Activated T-cell treated with anti-CD3 and anti-CD28 coated beads, Interleukin-2, amount 50 U/mL, for 72 hours (primary cell): ENCODE measurements at regions not wholly inside any gene's neighbourhood (a gene's known extent, or its start where the extent isn't known, plus 50 kb on each side); places are given as distances from the start of the nearest gene placed in this dataset.
"Not testable (repeated sequence)": the region's sequence is repeated elsewhere in the genome, so short reads cannot be mapped to it uniquely, and the experiment has no call there.

Experiments
- ATAC-seq, 2 donors: fragments of 150-1000 bp; cut with Tn5 transposase; replicated peaks in 1 of 2; 2 replicates each; pipeline ENCODE4 v1.10.0; 2021; ENCODE audit warnings: moderate library complexity in 2 of 2, mild to moderate bottlenecking in 1 of 2
- DNase-seq, 2 donors: peaks; one replicate each; pipeline ENCODE4 v3.0.0; 2021 to 2022; ENCODE audit warnings: mixed read lengths in 1 of 2
- H3K27ac Mint-ChIP-seq: one replicate; pipeline ENCODE4 v1.8.0; 2022; ENCODE audit warnings: mild to moderate bottlenecking, moderate library complexity, mixed read lengths
- H3K27me3 Mint-ChIP-seq: one replicate; pipeline ENCODE4 v1.8.0; 2022; ENCODE audit warnings: low read depth, mixed read lengths
- H3K36me3 Mint-ChIP-seq, 2 donors: one replicate each; pipeline ENCODE4 v1.8.0; 2022; ENCODE audit warnings: mixed read lengths in 2 of 2, mild to moderate bottlenecking in 1 of 2; ENCODE audit not compliant: insufficient read depth in 2 of 2
- H3K4me1 Mint-ChIP-seq: one replicate; pipeline ENCODE4 v1.8.0; 2022; ENCODE audit warnings: low read depth, mixed read lengths
- H3K4me3 Mint-ChIP-seq, 2 donors: one replicate each; pipeline ENCODE4 v1.8.0; 2022; ENCODE audit warnings: mild to moderate bottlenecking in 2 of 2, mixed read lengths in 2 of 2, moderate library complexity in 2 of 2
- H3K9me3 Mint-ChIP-seq, 2 donors: one replicate each; pipeline ENCODE4 v1.8.0; 2022; ENCODE audit warnings: mixed read lengths in 2 of 2

GRCh38 chr9:85359161-85359560 lies 382.6 kb downstream of the AGTPBP1 start:
- H3K27me3 Mint-ChIP-seq, result no peaks in the 10 kb centered on the region
- no peaks in the 10 kb centered on the region for H3K36me3 Mint-ChIP-seq
- no peak for ATAC-seq
- peaks cover 0 to 5% of the 10 kb centered on the region in 2 donors for H3K9me3 Mint-ChIP-seq
- H3K4me1 Mint-ChIP-seq, result no peaks in the 10 kb centered on the region
- DNase-seq, result no peak
- no peak overlapping the region for H3K4me3 Mint-ChIP-seq
- H3K27ac Mint-ChIP-seq, result no peak overlapping the region

- no peak for ATAC-seq
- H3K4me1 Mint-ChIP-seq, result no peaks in the 10 kb centered on the region
- no peaks in the 10 kb centered on the region for H3K36me3 Mint-ChIP-seq
- no peaks in the 10 kb centered on the region for H3K27me3 Mint-ChIP-seq
- H3K4me3 Mint-ChIP-seq, result no peak overlapping the region
- H3K27ac Mint-ChIP-seq, result no peak overlapping the region
- H3K9me3 Mint-ChIP-seq, result peaks cover 0 to 2% of the 10 kb centered on the region in 2 donors
- DNase-seq, result no peak
Measured at GRCh38 chr9:85349046-85349445, 392.7 kb downstream of the AGTPBP1 start.

- no peak overlapping the region for H3K27ac Mint-ChIP-seq
- H3K4me1 Mint-ChIP-seq, result no peaks in the 10 kb centered on the region
- H3K9me3 Mint-ChIP-seq, result peaks cover 0 to 2% of the 10 kb centered on the region in 2 donors
- H3K36me3 Mint-ChIP-seq, result no peaks in the 10 kb centered on the region
- H3K4me3 Mint-ChIP-seq, result no peak overlapping the region
- ATAC-seq (no peak), DNase-seq (no peak)
- H3K27me3 Mint-ChIP-seq, result peaks cover 7% of the 10 kb centered on the region
Measured at GRCh38 chr9:85347541-85347940, 394.2 kb downstream of the AGTPBP1 start.

GRCh38 chr9:85344901-85345300 lies 396.9 kb downstream of the AGTPBP1 start:
- DNase-seq (no peak), ATAC-seq (no peak)
- Mint-ChIP-seq H3K4me1 (no peaks in the 10 kb centered on the region), H3K36me3 (no peaks in the 10 kb centered on the region), H3K9me3 (peaks cover 0 to 2% of the 10 kb centered on the region in 2 donors), H3K27me3 (peaks cover 7% of the 10 kb centered on the region), H3K27ac (no peak overlapping the region), H3K4me3 (no peak overlapping the region)

DNA sequence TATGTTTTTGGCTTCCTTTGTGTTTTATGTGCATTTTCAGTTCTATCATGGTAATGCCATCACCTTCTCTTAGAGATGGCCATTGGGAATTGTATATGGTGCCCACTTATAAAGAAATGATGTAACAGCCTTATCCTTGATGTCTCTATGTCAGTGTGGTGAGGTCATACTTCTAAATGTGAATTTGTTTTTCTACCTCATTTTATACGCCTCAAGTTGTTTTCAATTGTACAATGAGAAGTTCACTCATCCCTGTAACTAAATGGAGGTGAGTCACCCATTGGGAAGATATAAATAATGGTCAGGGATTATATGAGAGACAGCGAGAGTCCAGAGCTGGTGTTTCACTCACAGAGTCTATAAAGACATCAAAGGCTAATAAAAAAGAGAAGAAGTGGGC lies 402.4 kb downstream of the AGTPBP1 start:
- Mint-ChIP-seq H3K4me1 (no peaks in the 10 kb centered on the region), H3K9me3 (peaks cover 0 to 2% of the 10 kb centered on the region in 2 donors), H3K27ac (no peak overlapping the region), H3K27me3 (peaks cover 7% of the 10 kb centered on the region), H3K36me3 (no peaks in the 10 kb centered on the region), H3K4me3 (no peak overlapping the region)
- DNase-seq (no peak), ATAC-seq (no peak)

DNA sequence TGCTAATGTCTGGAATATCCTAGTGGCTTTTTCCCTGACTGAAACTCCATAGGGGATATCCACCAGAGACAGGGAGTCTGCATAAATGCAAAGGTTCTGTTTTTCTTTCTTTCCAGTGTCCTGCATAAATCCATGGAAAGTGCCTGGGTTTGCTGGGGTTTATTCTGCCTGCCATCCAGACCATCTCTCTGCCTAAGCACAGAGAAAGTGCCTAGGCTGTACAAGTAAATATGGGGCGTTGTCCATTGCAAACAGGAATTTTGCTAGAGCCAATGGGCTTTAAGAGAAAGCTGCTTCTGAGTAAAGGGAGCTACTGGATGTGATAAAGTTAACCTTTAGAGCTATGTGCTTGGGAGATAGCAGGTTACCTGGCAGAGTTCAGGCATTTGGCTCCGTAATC lies 407.5 kb downstream of the AGTPBP1 start:
- Mint-ChIP-seq H3K36me3 (no peaks in the 10 kb centered on the region), H3K9me3 (no peaks in the 10 kb centered on the region), H3K27me3 (no peaks in the 10 kb centered on the region), H3K4me3 (no peak overlapping the region), H3K4me1 (no peaks in the 10 kb centered on the region), H3K27ac (no peak overlapping the region)
- ATAC-seq (no peak), DNase-seq (no peak)

DNA sequence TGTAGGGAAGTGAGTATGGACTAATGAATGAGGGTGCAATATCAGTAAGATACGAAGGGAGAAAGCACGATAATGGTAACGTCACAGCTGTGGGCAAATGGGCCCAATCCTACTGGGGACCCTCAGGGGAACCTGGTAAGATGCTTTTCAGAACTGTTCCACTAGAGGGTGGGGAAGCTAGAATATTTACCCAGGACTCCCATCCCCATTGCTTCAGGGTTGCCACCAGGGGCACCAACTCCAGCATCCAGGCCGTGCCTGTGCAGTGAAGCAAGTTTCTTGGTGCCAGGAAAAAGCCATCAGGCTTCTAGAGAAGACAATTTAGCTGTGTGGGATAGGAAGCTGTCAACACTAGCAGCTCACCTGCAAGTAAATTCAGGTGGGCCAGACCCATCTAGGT lies 409.3 kb downstream of the AGTPBP1 start:
- Mint-ChIP-seq H3K27me3 (no peaks in the 10 kb centered on the region), H3K9me3 (no peaks in the 10 kb centered on the region), H3K27ac (no peak overlapping the region), H3K36me3 (no peaks in the 10 kb centered on the region), H3K4me3 (no peak overlapping the region), H3K4me1 (no peaks in the 10 kb centered on the region)
- ATAC-seq, result no peak
- DNase-seq, result no peak

DNA sequence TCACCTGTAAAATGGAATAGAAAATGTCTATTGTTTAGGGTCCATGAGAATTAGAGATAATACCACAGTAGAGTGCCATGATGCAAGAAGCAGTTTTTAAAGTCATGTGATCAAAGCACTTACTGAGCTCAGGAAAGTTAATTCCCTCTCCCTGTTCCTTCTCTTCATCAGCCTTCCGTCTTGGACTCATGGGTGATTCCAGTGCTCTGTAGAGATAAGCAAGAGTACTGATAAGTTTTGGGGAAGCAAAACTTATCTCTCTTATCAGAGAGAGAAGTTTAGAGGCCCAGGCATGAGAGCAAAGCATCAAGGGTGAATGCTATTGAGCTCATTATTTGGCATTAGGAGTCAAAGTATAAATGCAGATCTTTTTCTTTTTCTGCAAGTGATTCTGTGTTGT lies 410.1 kb downstream of the AGTPBP1 start:
- DNase-seq (no peak), ATAC-seq (no peak)
- Mint-ChIP-seq H3K27ac (no peak overlapping the region), H3K4me1 (no peaks in the 10 kb centered on the region), H3K36me3 (no peaks in the 10 kb centered on the region), H3K9me3 (peaks cover 0 to 1% of the 10 kb centered on the region in 2 donors), H3K4me3 (no peak overlapping the region), H3K27me3 (no peaks in the 10 kb centered on the region)

DNA sequence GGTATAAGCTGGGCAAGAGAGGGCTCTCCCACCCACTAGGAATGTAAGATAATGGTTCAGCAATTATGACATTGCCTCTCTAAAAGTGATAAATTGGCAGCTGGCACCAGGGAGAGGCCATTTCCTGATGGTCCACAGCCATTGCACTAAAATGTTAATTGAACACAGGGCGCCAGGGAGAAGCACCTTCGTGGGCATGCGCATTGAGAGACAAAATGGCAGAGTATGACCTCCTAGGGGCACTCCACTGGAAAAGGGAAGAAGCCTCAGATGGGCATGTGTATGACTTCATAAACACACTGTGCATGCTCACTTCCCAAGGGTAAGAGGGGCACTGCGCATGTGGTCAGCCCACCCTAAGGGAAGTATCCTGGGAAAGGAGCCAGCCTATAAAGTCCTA lies 419.2 kb downstream of the AGTPBP1 start:
- Mint-ChIP-seq H3K9me3 (peaks cover 2 to 12% of the 10 kb centered on the region in 2 donors), H3K4me3 (no peak overlapping the region), H3K36me3 (no peaks in the 10 kb centered on the region), H3K27me3 (no peaks in the 10 kb centered on the region), H3K4me1 (no peaks in the 10 kb centered on the region), H3K27ac (no peak overlapping the region)
- ATAC-seq, result no peak
- no peak for DNase-seq

DNA sequence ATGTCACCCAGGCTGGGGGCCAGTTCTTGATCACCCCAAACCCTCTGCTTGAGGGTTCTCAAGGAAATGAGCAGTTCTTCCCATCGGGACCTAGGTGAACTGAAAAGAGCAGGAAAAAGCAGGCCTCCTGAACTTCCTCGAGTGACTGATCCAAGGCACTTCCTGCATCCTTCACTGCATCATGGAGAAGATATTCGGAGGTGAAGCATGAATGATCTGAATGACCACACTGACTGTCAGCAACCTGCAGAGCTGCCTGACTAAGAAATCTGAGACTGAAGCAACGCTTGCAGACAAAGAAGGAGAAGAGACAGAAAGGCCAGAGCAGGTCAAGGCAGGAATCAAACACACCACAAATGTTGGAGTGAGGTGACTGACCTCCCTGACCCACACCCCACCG lies 420.2 kb downstream of the AGTPBP1 start:
- peaks cover 2 to 11% of the 10 kb centered on the region in 2 donors for H3K9me3 Mint-ChIP-seq
- no peaks in the 10 kb centered on the region for H3K27me3 Mint-ChIP-seq
- DNase-seq, result no peak
- H3K27ac Mint-ChIP-seq, result no peak overlapping the region
- no peak overlapping the region for H3K4me3 Mint-ChIP-seq
- no peaks in the 10 kb centered on the region for H3K4me1 Mint-ChIP-seq
- no peak for ATAC-seq
- H3K36me3 Mint-ChIP-seq, result no peaks in the 10 kb centered on the region

DNA sequence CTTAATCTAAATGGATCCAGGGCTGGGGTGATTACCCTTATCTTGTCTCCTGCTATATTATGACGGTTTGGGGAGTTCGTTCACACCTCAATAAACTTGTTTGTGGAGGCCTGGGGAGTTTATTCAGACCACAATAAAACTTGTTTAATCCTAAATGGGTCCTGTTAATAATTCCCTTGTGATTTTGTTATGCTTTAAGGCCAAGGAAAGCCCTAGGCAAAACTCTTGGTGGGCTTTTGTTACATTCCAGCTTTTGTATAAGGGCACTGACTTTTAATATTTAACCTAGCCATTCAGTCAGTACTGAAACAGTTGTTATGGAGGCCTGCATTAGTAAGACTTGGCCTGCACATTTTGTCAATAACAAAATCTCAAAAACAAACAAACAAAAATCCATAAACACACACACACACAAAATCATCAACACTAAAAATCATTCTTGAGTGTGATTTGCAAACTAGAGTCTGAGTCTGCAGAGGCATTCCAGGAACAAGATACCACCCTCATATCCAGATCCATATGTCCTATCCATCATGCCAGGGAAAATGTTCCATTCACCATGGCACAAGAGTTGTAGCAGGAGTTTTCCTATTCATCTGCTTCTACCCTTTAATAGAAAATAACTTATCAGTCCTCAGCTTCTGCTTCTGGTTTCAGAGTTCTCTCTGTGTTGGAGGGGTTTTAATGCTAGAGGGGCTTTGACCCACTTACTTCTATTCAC lies 421.7 kb downstream of the AGTPBP1 start:
- no peak overlapping the region for H3K4me3 Mint-ChIP-seq
- H3K9me3 Mint-ChIP-seq, result peaks cover 0 to 4% of the 10 kb centered on the region in 2 donors
- H3K27me3 Mint-ChIP-seq, result no peaks in the 10 kb centered on the region
- DNase-seq (no peak), ATAC-seq (no peak)
- no peak overlapping the region for H3K27ac Mint-ChIP-seq
- H3K4me1 Mint-ChIP-seq, result no peaks in the 10 kb centered on the region
- H3K36me3 Mint-ChIP-seq, result no peaks in the 10 kb centered on the region

DNA sequence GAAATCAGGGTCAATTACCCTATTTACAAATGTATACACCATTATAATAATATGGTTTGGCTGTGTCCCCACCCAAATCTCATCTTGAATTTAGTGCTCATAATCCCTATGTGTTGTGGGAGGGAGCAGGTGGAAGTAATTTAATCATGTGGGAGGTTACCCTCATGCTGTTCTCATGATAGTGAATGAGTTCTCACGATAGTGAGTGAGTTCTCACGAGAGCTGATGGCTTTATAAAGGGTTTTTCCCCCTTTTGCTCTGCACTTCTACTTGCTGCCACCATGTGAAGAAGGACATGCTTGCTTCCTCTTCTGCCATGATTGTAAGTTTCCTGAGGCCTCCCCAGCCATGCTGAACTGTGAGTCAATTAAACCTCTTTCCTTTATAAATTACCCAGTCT lies 426.2 kb downstream of the AGTPBP1 start:
- H3K27ac Mint-ChIP-seq, DNase-seq, H3K27me3 Mint-ChIP-seq, H3K4me1 Mint-ChIP-seq, H3K4me3 Mint-ChIP-seq, ATAC-seq, H3K36me3 Mint-ChIP-seq: not testable (repeated sequence)
- H3K9me3 Mint-ChIP-seq, result peaks cover 7 to 12% of the 10 kb centered on the region in 2 donors

DNA sequence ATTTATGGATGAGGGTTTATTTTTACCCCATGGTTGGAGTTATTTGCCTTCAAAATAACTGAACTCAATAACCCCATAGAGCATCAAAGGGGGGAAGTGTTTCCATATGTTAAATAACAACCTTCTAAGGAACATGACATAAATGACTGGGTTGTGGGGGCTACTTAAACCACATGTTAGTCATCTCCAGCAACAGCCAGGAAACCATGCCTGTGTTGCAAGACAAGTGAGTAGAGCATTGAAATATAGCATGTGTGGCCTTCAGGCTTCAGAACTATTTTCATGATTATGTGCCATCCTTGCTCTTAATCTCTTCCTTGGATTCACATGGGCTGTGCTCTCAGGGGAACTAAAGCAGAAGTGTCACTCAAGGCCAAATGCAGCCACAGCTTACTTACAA lies 431.2 kb downstream of the AGTPBP1 start:
- ATAC-seq (peak in 1 of 2 donors; percentile 39), DNase-seq (no peak)
- H3K4me3 Mint-ChIP-seq, result no peak overlapping the region
- no peaks in the 10 kb centered on the region for H3K27me3 Mint-ChIP-seq
- no peaks in the 10 kb centered on the region for H3K4me1 Mint-ChIP-seq
- peaks cover 6 to 15% of the 10 kb centered on the region in 2 donors for H3K9me3 Mint-ChIP-seq
- no peak overlapping the region for H3K27ac Mint-ChIP-seq
- H3K36me3 Mint-ChIP-seq, result peaks cover 2 to 3% of the 10 kb centered on the region in 2 donors

DNA sequence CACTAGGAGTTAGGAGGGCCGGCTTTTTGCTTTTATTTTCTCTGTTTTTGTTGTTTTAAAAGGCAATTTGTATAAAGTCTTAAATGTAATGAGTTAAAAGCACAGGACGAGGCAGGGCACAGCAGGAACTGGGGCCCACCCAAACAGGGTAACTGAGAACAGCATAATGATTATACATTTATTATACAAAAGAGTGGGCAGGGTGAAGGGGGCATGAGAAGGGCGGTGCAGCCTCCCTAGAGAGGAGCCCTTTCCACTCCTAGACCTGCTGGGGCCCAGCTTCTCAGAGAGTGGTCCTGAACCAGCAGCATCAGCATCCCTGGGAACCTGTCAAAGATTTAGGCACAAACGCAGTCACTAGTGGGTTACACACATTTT lies 438.0 kb downstream of the AGTPBP1 start:
- Mint-ChIP-seq H3K27me3 (no peaks in the 10 kb centered on the region), H3K9me3 (no peaks in the 10 kb centered on the region), H3K36me3 (no peaks in the 10 kb centered on the region), H3K4me1 (no peaks in the 10 kb centered on the region), H3K4me3 (no peak overlapping the region), H3K27ac (no peak overlapping the region)
- DNase-seq, result no peak
- ATAC-seq, result no peak
